ENCODE measurements at regions not wholly inside any gene's neighbourhood (a gene's known extent, or its start where the extent isn't known, plus 50 kb on each side); places are given as distances from the start of the nearest gene placed in this dataset.

GRCh38 chr12:127823801-127824200, 443.2 kb upstream of the TMEM132C start:
- no peak for TF ChIP-seq CTCF (IDR thresholded peaks at IDR 0.05; ENCODE audit: insufficient read depth, low read length)
- no peak for TF ChIP-seq POLR2AphosphoS5 (IDR thresholded peaks at IDR 0.05; ENCODE audit: low read depth)
- TF ChIP-seq REST (IDR thresholded peaks at IDR 0.05; ENCODE audit: insufficient replicate concordance, low read depth): no peak
- TF ChIP-seq SPI1 (IDR thresholded peaks at IDR 0.05; ENCODE audit: borderline replicate concordance, low read depth): no peak
- TF ChIP-seq GABPA (IDR thresholded peaks at IDR 0.05; ENCODE audit: low read depth): no peak

Measured in HL-60 (cell line).